ENCODE measurements at regions not wholly inside any gene's neighbourhood (a gene's known extent, or its start where the extent isn't known, plus 50 kb on each side); places are given as distances from the start of the nearest gene placed in this dataset.
A peak's percentile ranks its signal among the peaks of the same experiment; 100 is the strongest.

DNA sequence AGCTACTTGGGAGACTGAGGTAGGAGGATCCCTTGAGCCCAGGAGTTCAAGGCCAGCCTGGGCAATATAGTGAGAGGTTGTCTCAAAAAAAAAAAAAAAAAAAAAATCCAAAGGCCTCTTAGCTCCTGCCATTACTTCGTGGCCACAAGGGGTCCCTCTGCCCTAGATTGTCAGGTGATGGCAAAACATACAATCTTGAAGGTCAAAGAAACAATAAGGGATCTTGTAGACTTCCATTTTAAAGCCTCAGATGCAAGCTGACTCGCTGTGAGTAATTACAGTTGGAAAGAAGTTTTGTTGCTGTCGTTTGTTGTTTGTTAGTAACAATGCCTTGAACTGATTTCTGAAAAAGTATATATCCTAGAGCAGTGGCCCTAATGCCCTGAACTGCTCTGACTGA, 55.9 kb upstream of the PLCL2 start:
- TF ChIP-seq EP300 (IDR thresholded peaks at IDR 0.05; ENCODE audit: low read depth) (no peak), POLR2A (IDR thresholded peaks at IDR 0.05) (no peak), POLR2AphosphoS5 (IDR thresholded peaks at IDR 0.05) (no peak)
- TF ChIP-seq, protein P1, sequence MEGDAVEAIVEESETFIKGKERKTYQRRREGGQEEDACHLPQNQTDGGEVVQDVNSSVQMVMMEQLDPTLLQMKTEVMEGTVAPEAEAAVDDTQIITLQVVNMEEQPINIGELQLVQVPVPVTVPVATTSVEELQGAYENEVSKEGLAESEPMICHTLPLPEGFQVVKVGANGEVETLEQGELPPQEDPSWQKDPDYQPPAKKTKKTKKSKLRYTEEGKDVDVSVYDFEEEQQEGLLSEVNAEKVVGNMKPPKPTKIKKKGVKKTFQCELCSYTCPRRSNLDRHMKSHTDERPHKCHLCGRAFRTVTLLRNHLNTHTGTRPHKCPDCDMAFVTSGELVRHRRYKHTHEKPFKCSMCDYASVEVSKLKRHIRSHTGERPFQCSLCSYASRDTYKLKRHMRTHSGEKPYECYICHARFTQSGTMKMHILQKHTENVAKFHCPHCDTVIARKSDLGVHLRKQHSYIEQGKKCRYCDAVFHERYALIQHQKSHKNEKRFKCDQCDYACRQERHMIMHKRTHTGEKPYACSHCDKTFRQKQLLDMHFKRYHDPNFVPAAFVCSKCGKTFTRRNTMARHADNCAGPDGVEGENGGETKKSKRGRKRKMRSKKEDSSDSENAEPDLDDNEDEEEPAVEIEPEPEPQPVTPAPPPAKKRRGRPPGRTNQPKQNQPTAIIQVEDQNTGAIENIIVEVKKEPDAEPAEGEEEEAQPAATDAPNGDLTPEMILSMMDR (IDR thresholded peaks at IDR 0.05), result peak; percentile 34 to 63 (median 44)

Measured in transverse colon (tissue), 4 donors.